ENCODE measurements at regions not wholly inside any gene's neighbourhood (a gene's known extent, or its start where the extent isn't known, plus 50 kb on each side); places are given as distances from the start of the nearest gene placed in this dataset.
"Not testable (repeated sequence)": the region's sequence is repeated elsewhere in the genome, so short reads cannot be mapped to it uniquely, and the experiment has no call there.

DNA sequence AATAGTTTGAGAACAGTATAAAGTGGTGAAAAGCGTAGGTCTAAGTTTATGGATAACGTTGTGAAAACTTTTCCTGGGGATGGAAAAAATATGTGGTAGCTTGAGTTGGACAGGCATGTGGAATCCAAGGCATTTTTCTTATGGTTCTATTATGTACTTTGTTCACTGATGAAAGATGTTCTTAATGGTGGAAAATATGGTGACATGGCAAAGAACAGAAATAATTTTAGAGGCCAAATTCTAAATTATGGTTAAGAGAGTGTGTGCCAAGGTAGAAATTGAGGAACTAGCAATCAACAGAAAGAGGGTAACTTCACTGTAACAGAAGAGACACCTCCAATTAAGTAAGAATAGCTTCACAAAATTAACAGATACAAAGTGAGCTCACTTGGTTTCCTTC is 427.8 kb downstream of the SLC6A15 start:
- no peak for DNase-seq

DNA sequence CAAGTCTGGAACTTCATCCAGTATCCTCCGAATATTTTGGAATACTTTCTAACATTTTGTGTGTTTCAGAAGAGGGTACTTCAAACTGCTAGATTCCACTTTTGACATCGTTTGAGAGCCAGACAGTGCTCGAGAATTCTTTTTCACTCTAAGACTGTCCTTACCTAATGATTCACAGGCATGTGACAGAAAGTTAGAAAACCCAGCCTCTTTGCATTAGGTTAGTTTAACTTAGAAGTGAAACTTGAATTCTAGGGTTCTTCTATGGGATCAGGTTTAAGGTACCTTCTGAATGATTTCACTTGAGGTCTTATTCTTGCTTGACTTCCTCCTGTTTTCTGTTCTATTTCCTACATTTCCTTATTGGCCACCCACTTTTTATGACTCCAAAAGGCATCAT is 431.8 kb downstream of the SLC6A15 start:
- DNase-seq: no peak

DNA sequence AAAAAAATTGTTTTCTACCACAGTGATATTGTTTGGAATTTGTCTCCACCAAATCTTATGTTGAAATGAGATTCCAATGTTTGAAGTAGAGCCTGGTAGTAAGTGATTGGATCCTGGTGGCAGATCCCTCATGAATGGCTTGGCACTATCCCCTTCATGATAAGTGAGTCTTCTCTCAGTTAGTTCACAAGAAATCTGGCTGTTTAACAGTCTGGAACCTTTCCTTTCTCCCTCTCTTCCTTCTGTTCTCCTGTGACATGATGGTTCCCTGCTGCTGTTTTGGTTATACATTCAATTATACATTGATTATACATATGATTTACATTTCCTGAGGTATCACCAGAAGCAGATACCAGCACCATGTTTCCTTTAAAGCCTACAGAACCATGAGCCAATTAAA is 442.2 kb downstream of the SLC6A15 start:
- DNase-seq: no peak

DNA sequence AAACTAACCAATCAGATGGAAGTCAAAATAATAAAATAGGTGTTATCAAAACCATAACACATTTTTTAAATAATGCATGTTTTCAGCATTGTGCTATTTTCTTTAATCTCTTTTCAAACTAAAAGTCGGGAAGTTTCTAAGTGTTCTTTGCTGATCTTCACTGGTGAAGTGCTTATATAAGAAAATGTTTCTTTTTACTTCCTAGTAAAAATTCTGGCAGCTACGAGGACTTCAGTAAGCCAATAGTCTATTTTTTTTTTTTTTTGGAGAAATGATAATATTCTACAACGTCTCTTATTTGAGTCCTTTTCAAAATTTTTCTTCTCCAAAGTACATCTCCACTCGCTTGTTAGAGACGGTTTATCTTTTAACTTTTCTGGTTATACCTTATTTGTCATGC is 448.0 kb downstream of the SLC6A15 start:
- DNase-seq: no peak

DNA sequence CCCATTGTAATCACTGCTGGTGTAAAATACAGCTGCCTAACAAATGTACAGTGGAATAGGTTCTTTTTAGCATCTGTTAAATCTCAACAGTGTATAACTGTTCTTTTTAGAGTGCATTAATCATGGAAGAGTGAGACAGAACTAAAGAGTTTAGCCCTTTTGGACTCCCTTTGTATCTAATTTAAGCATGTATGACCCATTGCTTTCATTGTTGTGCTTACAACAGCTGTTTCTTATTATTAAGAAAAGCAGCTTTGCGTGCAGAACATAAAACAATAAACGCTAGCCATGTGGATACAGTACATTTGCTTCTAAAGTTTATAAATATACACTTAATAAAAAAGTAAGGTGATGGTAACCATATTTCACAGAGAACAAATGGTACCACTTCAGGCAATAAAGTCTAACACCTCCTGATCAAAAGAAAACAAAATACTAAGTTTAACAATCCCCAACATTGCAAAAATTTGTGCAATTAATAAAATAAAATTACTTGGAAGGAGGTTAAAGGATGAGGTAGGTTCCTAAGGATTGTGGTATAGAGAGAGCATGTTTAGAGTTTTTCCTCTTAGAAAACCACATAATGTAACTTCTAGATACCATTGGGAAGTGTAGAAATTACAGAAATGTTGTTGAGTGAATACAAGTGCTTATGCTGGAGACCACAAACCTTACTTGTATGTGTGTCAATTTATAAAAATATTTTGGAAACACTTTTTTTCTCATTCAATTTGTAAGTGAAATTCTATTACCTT is 448.7 kb downstream of the SLC6A15 start:
- DNase-seq: no peak

DNA sequence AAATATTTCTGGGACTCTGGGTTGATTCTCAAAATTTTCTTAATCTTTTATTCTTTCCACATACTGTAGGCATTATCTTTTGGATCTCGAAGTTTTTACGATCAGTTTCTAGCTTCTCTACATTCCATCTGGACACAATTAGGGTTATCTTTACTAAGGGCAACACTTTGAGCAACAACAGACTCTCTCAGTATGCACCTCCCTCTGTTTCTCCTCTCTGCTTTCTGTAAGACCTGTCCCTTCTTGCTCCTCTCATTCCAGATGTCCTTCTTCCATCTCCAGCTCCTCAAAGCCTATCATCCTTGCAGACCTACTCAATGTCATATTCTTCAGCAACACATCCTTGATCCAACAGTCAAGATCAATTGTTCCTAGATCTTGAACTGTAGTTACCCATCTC is 457.0 kb downstream of the SLC6A15 start:
- DNase-seq: no peak

DNA sequence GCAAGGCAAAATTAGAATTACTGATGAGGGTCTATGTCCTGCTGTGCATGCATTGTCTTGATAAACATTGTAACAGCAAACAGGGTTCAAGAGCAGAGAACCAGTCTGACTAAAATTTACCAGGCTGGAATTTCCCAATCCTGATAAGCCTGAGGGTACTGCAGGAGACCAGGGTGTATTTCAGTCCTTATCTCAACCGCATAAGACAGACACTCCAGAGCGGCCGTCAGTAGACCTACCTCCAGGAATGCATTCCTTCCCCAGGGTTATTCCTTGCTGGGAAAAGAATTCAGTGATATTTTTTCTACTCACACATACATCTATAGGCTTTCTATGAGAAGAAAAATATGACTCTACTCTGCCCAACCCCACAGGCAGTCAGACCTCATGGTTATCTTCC is 466.1 kb downstream of the SLC6A15 start:
- not testable (repeated sequence) for DNase-seq

DNA sequence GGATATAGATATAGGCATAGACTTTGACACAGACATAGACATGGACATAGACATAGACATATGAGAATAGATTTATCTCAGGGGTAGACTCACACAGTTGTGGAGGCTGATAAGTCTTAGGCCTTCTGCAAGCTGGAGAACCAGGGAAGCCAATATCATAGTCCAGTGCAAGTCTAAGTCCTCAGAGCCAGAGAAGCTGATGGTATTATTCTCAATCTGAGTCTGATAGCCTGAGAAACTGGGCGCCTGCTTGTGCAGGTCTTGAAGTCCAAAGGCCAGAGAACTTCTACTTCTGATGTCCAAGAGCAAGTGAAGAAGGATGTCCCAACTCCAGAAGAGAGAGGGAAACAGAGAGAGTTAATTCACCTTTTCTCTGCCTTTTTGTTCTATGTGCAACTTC is 476.5 kb downstream of the SLC6A15 start:
- no peak for DNase-seq

DNA sequence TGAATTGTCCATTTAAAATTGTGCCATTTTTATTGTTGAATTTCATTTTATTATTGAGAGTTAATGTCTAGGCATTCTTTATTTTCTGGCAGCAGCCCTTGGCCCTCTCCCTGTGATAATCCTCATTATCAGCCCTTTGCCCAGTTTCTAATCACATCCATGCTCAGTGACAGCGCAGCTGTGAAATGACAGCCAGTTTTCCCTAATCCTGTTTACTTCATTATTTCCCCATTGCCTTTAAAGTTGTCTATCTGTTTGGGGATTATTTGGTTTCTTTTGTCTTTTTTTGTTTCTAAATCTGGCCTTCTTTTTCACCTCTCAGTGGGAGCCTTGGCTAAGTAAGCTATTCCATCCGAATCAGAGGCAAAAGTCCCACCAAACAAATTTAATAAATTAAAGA is 476.9 kb downstream of the SLC6A15 start:
- DNase-seq: no peak

DNA sequence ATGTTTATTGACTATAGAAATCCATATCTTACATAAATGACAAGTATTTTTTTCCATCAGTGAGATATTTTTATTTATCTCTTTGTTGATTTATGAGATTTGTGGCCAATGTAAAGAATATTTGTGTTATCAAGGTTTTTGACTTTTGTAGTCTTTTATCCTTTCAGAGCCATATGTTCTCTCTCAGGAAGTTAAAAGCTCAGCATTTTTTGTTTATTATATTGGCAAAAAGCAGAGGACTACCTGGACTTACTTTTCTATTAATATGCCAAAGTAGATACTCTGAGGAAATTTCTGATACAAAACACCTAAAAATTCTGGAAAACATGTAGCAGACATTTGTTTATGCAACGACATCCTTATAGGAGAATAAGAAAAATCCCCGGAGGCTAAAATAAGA is 490.3 kb downstream of the SLC6A15 start:
- no peak for DNase-seq

DNA sequence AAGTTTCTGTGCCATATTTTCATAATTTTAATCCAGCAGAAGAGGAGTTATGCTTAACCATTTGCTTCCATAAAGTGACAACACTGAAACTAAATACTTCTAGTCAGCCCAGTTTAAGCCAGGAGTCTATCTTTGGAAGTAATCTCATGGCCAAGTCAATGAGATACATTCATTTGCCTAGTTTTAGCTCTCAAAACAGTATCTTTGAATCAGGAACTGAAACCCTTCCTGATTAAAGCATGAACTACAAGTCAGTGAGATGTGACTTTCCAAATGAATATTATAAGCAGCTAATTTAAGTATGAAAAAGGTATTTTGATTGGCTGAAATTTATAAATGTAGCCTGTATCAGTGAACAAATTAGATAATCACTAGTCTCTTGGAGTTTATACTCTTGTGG is 491.5 kb downstream of the SLC6A15 start:
- no peak for DNase-seq

DNA sequence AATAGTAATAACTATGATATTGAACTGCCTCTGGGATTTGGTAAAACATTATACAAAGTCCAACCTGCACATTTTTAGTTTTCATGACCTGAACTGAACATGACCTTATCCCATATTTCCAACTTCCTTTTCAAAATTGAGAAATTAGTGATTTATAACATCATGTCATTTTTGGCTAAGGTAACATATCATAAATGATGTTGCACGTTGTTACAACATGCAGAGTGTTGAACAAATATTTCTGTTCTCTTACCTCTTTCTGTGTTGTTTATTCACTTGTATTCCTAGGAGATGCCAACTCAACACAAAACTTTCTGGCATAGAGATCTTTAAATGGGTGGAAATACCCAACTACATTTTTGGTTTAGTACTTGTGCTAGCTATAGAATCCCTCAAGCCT is 496.0 kb downstream of the SLC6A15 start:
- DNase-seq: no peak

DNA sequence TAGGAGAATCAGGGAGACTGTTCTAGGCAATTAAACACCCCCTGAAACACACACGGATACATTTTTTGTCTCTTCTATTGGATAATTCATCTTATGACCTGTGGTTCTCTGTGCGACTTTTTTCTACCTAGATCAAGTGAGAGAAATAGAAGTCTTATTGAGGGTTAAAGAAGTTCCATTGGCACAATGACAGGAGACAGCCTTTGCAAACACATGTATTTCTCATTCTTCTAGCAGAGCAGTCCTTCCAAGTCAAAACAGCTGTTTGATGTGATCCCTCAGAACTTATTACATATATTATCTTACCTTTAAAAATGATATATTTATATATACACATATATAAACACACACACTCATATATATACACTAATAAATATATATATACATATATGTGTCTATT is 496.7 kb downstream of the SLC6A15 start:
- no peak for DNase-seq

DNA sequence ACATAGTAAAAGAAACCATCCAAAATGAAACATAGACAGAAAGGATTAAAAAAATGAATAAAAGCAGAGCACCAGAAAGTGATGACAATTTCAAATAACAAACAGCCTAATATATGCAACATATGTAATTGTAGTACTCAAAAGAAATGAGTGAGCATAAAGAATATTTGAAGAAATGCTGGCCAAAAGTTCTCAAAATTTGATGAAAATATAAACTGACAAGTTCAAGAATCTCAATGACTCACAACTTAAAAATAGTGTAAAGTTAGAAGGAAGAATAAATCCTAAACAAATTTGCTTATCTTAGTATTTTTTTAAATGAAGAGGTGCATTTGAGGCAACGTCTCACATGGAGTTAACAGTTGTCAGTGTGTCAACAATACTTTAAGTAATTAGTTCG is 498.9 kb downstream of the SLC6A15 start:
- no peak for DNase-seq

DNA sequence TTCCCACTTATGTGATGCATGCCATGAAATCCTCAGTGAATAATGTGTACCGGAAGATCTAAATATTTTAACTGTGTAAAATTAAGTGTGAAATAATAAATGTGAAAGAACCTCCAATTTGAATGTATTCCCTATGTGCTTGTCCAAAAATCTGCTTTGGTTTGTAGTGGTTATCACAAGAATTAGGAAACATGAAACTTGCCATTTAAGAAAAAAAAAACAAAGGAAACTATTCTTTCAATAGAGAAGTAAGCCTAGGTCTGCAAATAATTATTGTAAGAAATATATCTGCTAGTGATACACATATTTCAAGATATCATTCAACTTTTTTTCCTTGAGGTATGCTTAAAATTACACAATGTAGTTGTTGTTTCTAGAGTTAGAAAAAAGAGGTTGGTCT is 500.4 kb downstream of the SLC6A15 start:
- DNase-seq: no peak

DNA sequence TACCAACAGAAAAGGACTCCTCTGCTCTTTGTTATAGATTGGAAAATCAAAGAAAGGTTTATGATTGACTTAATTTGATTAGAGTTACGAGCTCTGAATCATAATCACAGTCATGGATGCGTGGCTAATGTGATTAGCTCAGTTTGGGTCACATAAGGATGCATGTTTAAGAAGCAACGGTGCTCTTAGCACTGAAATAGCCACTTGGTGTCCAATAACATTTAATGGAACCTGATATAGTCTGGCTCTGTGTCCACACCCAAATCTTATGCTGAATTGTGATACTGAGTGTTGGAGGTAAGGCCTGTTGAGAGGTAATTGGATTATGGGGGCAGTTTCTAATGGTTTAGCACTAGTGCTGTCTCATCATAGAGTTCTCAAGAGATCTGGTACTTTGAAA is 501.6 kb downstream of the SLC6A15 start:
- peak in 1 of 3 experiments; percentile 22 for DNase-seq

DNA sequence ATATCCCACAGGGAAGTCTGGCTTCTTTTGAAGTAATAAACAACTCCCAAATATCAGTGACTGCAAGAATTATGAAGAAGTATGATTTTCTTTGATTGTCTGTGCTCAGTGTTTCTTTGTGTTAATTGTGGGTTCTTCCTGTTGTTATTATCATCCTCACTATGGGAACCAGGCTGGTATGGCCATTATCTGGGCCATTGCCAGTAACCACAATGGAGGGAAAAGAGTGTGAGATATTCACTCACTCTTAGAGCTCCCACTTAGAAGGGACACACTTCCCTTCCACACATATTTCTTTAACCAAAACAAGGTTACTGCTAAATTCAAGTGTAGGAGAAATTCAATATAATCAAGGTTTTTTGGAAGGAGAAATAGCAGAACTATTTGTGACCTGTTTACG is 503.7 kb downstream of the SLC6A15 start:
- peak; percentile 9 to 19 (median 13) for DNase-seq

DNA sequence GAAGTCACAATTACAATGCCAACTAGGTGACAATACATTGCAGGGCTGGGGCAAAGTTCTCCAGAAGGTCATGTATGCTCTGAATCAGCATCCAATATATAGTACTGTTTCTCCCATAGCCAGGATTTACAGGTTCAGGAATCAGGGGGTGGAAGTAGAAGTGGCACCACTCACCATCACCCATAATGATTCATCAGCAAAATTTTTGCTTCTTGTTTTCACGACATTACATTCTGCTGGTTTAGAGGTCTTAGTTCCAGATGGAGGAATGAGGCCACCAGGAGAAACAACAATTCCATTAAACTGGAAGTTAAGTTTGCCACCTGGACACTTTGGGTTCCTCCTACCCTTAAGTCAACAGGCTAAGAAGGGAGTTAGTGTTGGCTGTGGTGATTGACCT is 505.9 kb downstream of the SLC6A15 start:
- not testable (repeated sequence) for DNase-seq

DNA sequence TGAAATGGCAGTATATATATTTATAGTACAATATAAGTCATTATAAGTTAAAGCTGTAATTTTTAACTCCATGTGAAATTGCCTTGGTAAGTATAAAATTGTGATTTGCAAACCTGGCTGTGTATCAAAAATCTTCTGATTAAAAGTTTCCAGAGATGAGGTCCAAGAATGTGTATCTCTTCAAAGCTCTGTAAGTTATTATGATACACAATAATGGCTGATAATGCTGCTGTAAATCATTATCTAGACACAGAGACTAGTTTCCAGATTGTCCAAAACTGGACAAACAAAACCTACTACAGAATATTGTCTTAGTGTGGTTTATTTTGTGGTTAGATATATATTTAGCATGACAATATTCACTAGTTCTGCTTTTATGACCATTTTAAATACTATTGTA is 514.8 kb downstream of the SLC6A15 start:
- DNase-seq: no peak

DNA sequence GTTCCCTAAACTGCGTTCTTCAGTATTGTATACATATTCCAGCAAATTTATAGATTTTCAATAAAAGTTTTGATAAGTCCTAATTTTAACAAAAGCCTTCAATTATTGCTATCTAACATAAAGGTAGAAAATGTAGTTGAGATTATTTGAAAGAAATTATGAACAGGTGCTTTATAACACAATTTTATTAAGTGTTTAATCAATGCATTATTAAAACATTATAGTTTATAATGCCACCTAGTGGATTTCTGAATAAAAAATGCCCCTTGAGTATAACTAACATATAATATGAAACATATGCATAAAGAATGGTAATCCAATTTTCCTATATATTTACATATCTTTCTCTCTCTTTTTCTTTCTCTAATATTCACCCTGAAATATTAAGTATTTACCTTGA is 515.3 kb downstream of the SLC6A15 start:
- peak in 1 of 3 experiments; percentile 55 for DNase-seq

DNA sequence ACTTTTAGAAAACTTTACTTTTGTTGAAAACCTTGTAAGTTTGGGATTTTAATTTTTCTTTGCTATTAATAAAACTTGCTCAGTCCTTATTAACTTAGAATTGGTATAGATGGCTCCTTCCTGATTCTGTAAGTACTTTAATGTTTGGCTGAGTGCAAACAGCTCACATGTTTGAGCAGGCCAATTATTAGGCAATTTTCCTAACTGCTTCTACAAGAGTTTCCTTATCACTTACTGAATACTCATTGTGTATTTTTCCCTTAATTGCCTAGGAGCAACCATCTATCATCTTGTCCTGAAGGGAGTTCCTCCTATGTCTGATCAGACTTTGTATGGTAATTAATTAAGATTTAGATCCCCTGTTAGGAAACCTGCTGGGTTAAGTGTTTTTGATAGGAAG is 521.4 kb downstream of the SLC6A15 start:
- peak in 2 of 3 experiments; percentile 51 to 91 for DNase-seq

DNA sequence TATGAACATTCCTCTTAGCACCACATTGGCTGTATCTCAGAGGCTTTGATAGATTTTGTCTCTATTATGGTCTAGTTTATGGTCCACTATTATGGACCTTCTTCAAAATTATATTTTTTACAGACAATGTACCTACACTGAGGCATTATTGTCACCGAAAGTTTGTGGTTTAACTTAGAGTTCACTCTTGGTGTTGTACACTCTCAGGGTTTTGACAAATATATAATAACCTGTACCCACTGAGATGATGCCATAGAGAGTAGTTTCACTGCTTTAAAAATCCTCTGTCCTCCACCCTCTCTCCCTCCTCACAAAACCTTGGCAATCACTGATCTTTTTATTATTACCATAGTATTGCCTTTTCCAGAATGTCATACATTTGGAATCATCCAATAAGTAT is 528.2 kb downstream of the SLC6A15 start:
- no peak for DNase-seq

DNA sequence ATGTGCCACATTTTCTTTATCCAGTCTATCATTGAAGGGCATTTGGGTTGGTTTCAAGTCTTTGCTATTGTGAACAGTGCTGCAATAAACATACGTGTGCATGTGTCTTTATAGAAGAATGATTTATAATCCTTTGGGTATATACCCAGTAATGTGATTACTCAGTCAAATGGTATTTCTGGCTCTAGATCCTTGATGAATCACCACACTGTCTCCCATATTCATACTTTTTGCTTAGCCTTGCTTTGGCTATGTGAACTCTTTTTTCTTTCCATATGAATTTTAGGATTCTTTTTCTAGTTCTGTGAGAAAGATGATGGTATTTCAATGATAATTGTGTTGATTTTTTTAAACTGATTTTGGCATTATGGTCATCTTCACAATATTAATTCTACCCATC is 530.1 kb downstream of the SLC6A15 start:
- DNase-seq: not testable (repeated sequence)

DNA sequence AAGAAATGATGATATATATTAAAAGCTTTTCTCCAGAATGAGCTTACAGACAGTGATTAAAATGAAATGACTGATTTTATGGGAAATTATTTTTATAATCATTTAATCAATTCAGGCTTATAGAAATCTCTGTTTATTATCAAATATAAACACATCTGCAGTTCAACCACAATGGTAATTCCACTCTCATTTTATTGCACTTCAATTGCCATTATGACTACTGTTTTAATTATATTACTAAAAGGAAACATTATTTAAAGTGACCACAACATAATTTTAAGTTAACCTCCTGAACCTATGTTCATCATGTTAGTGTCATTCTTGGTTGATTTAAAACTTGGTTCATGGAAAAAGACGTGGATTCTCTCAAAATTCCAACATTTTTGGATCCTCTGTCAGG is 536.3 kb downstream of the SLC6A15 start:
- no peak for DNase-seq

DNA sequence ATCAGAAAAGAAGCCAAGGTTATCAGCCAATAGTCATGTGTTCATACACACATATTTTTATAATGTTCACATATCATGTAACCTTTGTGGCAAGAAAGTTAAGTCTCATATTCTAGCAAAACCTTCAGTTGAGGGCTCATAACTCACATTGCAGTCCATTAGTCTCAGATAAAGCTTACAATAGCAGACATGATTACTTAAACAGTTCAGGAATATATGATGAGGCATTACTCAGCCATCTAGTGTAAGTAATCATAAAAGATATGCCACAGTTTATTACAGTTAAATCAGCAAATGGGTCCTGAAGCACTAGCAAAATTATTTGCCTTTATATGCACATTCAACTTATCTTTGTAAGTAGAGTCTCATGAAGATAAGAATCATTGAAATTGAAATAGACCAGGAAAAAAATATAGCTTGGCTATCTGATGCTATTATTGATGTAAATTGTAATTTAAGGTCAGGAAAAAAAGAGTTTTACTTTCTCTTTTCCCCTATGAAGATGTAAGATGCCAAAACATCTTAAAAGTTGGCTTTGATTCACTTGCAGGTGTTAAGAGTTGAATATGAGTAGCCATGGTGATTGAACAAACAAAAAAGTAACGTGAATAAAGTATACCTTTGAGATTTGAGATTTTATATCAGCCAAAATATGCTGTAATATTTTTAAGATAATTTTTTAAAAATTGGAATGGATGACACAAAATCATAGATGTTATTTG is 537.0 kb downstream of the SLC6A15 start:
- DNase-seq: peak in 1 of 3 experiments; percentile 19
